Activated naive CD8-positive, alpha-beta T cell (primary cell): ENCODE measurements at regions not wholly inside any gene's neighbourhood (a gene's known extent, or its start where the extent isn't known, plus 50 kb on each side); places are given as distances from the start of the nearest gene placed in this dataset.
"Not testable (repeated sequence)": the region's sequence is repeated elsewhere in the genome, so short reads cannot be mapped to it uniquely, and the experiment has no call there.

Experiments
- H3K27ac Mint-ChIP-seq: one replicate; pipeline ENCODE4 v1.8.0; 2021; ENCODE audit warnings: mixed read lengths
- H3K27me3 Mint-ChIP-seq: one replicate; pipeline ENCODE4 v1.8.0; 2021; ENCODE audit warnings: mixed read lengths
- H3K36me3 Mint-ChIP-seq: one replicate; pipeline ENCODE4 v1.8.0; 2021; ENCODE audit warnings: mixed read lengths
- H3K4me1 Mint-ChIP-seq: one replicate; pipeline ENCODE4 v1.8.0; 2021; ENCODE audit warnings: low read depth, mixed read lengths
- H3K4me3 Mint-ChIP-seq: one replicate; pipeline ENCODE4 v1.8.0; 2021; ENCODE audit warnings: mild to moderate bottlenecking, mixed read lengths
- H3K9me3 Mint-ChIP-seq: one replicate; pipeline ENCODE4 v1.8.0; 2021; ENCODE audit warnings: low read depth, mixed read lengths

- peaks cover 7% of the 10 kb centered on the region for H3K4me1 Mint-ChIP-seq
- H3K4me3 Mint-ChIP-seq: no peak overlapping the region
- H3K36me3 Mint-ChIP-seq: no peaks in the 10 kb centered on the region
- no peaks in the 10 kb centered on the region for H3K9me3 Mint-ChIP-seq
- H3K27ac Mint-ChIP-seq: peak overlapping the region; percentile 55
- H3K27me3 Mint-ChIP-seq: no peaks in the 10 kb centered on the region
Measured at GRCh38 chrX:39409246-39409917, 608.1 kb downstream of the MID1IP1 start.

DNA sequence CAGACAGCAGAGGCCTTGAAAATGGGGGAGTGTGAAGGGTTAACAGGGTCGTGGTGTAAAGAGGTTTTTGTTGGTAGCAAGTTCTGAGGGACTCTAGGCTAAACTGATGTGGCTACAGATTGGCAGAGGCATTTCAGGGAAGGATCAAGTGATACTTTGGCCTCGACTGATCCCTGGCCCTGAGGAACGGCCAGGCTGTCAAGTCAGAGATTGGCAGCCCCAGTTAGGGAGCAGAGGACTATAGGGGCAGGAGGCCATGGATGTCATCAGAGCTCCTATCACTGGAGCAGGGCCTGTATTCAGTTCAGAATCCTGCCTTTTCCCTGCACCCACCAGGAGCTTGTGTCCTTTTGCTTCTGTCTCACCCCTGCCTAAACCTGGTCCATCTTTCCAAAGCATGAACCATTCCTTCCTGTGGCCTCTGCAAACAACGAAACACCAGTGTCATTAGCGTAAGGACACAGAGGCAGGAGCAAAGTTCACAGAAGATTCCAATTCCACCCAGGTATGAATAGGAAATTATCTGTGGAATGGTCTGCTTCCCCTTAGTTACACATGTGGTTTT is 613.1 kb downstream of the MID1IP1 start:
- no peaks in the 10 kb centered on the region for H3K36me3 Mint-ChIP-seq
- peaks cover 16% of the 10 kb centered on the region for H3K4me1 Mint-ChIP-seq
- H3K4me3 Mint-ChIP-seq: no peak overlapping the region
- no peaks in the 10 kb centered on the region for H3K27me3 Mint-ChIP-seq
- H3K9me3 Mint-ChIP-seq: peaks cover 4% of the 10 kb centered on the region
- H3K27ac Mint-ChIP-seq: no peak overlapping the region

DNA sequence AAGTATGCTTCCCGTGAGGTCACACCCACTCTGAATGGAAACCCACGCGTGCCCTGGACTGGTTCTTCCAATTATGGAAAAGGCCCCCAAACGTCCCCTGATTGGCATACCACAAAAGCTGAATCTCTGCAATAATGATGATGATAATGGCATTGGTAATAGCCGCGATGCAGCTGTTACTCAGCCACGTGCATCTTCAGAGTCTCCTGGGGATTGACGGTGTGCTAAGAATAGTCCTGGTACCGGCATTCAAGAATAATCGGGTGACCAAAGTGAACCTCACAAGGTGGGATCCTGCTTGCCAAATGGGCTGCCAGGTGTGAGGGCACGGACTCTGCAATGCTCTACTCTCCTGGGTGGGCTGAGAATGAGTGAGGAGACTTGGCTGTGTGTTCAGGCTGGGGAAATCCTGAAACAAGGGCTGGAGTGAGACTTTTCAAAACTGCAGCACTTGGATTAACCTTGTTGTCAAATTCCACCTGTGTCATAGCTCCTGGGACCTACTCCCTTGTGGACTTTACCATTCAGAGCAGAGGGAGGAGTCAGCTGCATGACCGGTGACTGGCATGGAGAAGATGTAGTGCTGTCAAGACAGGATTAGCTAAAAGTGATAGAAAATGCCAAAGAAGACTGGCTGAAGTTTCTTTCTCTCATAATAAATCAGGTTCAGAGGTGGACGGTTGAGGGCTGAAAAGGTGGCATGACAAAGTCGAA is 615.4 kb downstream of the MID1IP1 start:
- Mint-ChIP-seq H3K4me3 (no peak overlapping the region), H3K36me3 (no peaks in the 10 kb centered on the region), H3K27me3 (no peaks in the 10 kb centered on the region)

DNA sequence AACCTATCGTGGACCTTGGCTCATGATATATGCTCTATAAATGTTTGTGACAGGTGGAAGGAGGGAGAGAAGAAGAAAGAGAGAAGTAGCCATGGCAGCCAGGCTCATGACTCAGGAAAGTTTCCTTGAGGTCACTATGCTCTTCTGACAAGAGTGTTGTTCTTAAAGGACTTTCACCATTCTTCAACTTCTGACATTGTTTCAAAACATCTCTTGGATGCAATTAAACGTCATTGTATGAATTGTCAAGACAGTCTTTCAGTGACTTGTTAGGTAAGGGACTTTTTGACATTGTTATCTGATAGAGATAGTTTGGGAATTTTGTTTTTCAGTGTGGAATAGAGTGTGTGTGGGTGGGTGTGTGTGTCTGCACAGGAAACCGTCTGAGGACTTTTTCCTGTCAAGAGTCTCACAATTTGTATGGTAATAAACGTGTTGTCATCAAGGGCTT is 617.0 kb downstream of the MID1IP1 start:
- Mint-ChIP-seq H3K4me3 (peak overlapping the region; percentile 40), H3K36me3 (peaks cover 3% of the 10 kb centered on the region), H3K9me3 (peaks cover 6% of the 10 kb centered on the region), H3K4me1 (peaks cover 27% of the 10 kb centered on the region), H3K27me3 (no peaks in the 10 kb centered on the region), H3K27ac (peak overlapping the region; percentile 94)

More for the DNA sequence above, 615.4 kb downstream of the MID1IP1 start:
- Mint-ChIP-seq H3K27ac (no peak overlapping the region), H3K4me1 (peaks cover 19% of the 10 kb centered on the region), H3K9me3 (peaks cover 4% of the 10 kb centered on the region)

DNA sequence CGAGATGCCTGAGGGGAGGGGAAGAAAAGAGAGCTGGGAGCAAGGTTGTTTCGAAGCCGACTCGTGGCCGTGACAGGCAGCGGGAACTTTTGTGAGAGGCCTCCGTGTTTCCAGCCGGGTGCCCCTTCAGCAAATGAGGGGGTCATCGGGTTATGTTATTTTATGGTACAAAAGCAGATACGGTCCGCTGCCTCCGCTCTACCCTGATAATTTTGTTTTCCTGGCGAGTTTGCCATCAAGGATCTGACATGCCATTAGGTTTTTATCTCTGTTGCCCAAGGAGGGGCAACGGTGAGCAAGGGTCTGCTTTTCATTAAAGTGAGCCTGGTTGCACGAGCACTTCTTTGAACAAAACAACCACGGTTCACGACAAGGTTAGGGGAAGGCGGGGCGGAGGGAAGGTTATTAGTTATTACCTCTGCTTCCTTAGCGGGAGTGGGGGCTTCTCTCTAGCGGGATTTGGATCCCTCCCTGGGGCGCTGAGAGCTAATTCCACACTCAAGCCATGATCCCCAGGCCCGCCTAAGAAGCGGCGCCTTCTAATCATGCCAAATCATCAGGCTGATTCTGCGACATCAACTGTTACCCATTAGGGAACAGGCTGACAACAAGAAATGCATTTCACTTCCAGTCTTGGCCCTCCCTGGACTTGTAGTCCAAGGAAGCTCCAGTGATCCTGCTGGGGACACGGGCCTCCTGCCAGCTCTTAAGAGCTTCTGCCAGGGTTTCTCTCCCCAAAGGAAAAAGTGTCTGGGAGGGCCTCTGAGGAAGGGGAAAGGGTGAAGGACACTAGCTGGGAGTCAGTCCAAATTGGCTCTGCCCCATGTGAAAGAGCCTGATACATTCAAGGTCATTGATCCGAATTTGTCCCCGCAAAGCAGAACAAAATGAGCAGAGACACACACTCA is 617.7 kb downstream of the MID1IP1 start:
- Mint-ChIP-seq H3K4me1 (peaks cover 34% of the 10 kb centered on the region), H3K9me3 (peaks cover 8% of the 10 kb centered on the region), H3K4me3 (peak overlapping the region; percentile 40), H3K27me3 (no peaks in the 10 kb centered on the region), H3K27ac (peak overlapping the region; percentile 94), H3K36me3 (peaks cover 3% of the 10 kb centered on the region)

GRCh38 chrX:39421006-39421405 is 619.7 kb downstream of the MID1IP1 start:
- Mint-ChIP-seq H3K4me1 (peaks cover 52% of the 10 kb centered on the region), H3K9me3 (peaks cover 8% of the 10 kb centered on the region), H3K27ac (no peak overlapping the region), H3K4me3 (no peak overlapping the region), H3K36me3 (peaks cover 3% of the 10 kb centered on the region), H3K27me3 (no peaks in the 10 kb centered on the region)

DNA sequence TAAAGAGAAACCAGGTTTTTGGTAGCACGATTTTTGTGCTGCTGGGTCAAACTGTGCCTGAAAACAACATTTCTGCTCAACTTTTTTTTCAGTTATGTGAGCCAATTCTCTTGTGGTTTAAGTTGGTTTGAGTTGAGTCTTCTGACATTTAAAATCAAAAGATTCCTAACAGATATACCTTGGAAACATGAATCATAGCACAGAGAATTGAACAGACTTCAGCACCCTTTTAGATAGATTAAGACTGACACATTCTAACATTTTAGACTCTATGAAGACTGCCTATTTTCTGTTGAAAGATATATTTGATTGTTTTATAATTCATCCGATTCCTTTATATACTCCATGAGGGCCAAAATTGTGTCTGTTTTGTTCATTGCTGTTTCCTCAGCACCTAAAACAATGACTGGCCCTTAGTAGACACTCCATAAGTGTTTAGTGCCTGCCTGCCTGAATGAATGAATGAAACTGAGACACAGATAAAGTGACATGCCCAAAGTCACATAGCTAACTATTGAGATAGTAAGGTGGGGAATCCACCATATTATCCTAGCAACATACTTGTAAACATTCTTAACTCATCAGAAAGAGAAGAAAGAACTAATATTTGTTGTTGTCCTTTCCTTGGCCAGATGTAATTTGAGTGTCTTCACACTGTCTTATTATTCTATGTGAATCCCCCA is 624.0 kb downstream of the MID1IP1 start:
- peaks cover 4% of the 10 kb centered on the region for H3K9me3 Mint-ChIP-seq
- H3K27me3 Mint-ChIP-seq: no peaks in the 10 kb centered on the region
- H3K4me3 Mint-ChIP-seq: peak overlapping the region; percentile 53
- H3K36me3 Mint-ChIP-seq: peaks cover 4% of the 10 kb centered on the region
- peaks cover 64% of the 10 kb centered on the region for H3K4me1 Mint-ChIP-seq
- peak overlapping the region; percentile 99 for H3K27ac Mint-ChIP-seq

- Mint-ChIP-seq H3K27me3 (no peaks in the 10 kb centered on the region), H3K36me3 (peaks cover 4% of the 10 kb centered on the region), H3K4me1 (peaks cover 62% of the 10 kb centered on the region), H3K27ac (peak overlapping the region; percentile 99), H3K9me3 (peaks cover 4% of the 10 kb centered on the region), H3K4me3 (no peak overlapping the region)
Measured at GRCh38 chrX:39426101-39426500, 624.8 kb downstream of the MID1IP1 start.

- Mint-ChIP-seq H3K27me3 (no peaks in the 10 kb centered on the region), H3K4me3 (peak overlapping the region; percentile 49), H3K27ac (peak overlapping the region; percentile 99), H3K36me3 (peaks cover 8% of the 10 kb centered on the region), H3K4me1 (peaks cover 64% of the 10 kb centered on the region), H3K9me3 (peaks cover 4% of the 10 kb centered on the region)
Measured at GRCh38 chrX:39427492-39427891, 626.2 kb downstream of the MID1IP1 start.

- H3K27ac Mint-ChIP-seq: peak overlapping the region; percentile 99
- peaks cover 62% of the 10 kb centered on the region for H3K4me1 Mint-ChIP-seq
- no peaks in the 10 kb centered on the region for H3K27me3 Mint-ChIP-seq
- peaks cover 4% of the 10 kb centered on the region for H3K9me3 Mint-ChIP-seq
- H3K36me3 Mint-ChIP-seq: peaks cover 5% of the 10 kb centered on the region
- peak overlapping the region; percentile 17 for H3K4me3 Mint-ChIP-seq
Measured at GRCh38 chrX:39427906-39428305, 626.6 kb downstream of the MID1IP1 start.

DNA sequence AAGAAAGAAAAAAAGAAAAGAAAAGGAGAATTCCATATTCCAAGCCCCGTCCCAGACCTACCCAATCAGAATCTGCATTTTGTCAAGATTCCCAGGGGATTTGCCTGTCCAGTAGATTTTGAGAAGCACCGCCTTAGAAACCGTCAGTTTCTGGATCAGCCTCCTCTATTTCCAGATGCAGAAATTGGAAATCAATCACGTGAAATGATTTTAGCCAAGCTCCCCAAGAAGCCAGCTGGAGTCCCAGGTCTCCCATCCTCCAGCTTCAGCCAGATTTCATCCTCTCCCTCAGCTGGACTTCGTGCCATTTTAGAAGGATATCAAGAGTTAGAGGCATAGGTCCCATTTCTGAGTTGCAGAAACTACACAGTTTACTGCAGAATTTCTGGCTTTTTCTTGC is 629.3 kb downstream of the MID1IP1 start:
- H3K36me3 Mint-ChIP-seq: peaks cover 5% of the 10 kb centered on the region
- H3K27me3 Mint-ChIP-seq: no peaks in the 10 kb centered on the region
- H3K4me3 Mint-ChIP-seq: no peak overlapping the region
- no peaks in the 10 kb centered on the region for H3K9me3 Mint-ChIP-seq
- H3K4me1 Mint-ChIP-seq: peaks cover 44% of the 10 kb centered on the region
- no peak overlapping the region for H3K27ac Mint-ChIP-seq

- no peak overlapping the region for H3K27ac Mint-ChIP-seq
- H3K27me3 Mint-ChIP-seq: no peaks in the 10 kb centered on the region
- peaks cover 40% of the 10 kb centered on the region for H3K4me1 Mint-ChIP-seq
- no peaks in the 10 kb centered on the region for H3K9me3 Mint-ChIP-seq
- no peak overlapping the region for H3K4me3 Mint-ChIP-seq
- H3K36me3 Mint-ChIP-seq: peaks cover 5% of the 10 kb centered on the region
Measured at GRCh38 chrX:39431893-39432292, 630.6 kb downstream of the MID1IP1 start.

GRCh38 chrX:39434671-39435070 is 633.4 kb downstream of the MID1IP1 start:
- not testable (repeated sequence) for H3K9me3 Mint-ChIP-seq, H3K36me3 Mint-ChIP-seq, H3K27ac Mint-ChIP-seq, H3K27me3 Mint-ChIP-seq, H3K4me3 Mint-ChIP-seq
- H3K4me1 Mint-ChIP-seq: peaks cover 21% of the 10 kb centered on the region

DNA sequence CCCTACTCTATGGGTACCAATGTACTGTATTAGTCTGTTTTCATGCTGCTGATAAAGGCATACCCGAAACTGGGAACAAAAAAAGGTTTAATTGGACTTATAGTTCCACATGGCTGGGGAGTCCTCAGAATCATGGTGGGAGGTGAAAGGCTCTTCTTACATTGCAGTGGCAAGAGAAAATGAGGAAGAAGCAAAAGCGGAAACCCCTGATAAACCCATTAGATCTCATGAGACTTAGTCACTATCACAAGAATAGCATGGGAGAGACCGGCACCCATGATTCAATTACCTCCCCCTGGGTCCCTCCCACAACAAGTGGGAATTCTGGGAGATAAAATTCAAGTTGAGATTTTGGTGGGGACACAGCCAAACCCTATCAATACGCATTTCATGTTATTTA is 635.3 kb downstream of the MID1IP1 start:
- not testable (repeated sequence) for H3K9me3 Mint-ChIP-seq, H3K36me3 Mint-ChIP-seq, H3K4me3 Mint-ChIP-seq, H3K27ac Mint-ChIP-seq, H3K27me3 Mint-ChIP-seq
- H3K4me1 Mint-ChIP-seq: peaks cover 36% of the 10 kb centered on the region
